ENCODE measurements at regions not wholly inside any gene's neighbourhood (a gene's known extent, or its start where the extent isn't known, plus 50 kb on each side); places are given as distances from the start of the nearest gene placed in this dataset.

DNA sequence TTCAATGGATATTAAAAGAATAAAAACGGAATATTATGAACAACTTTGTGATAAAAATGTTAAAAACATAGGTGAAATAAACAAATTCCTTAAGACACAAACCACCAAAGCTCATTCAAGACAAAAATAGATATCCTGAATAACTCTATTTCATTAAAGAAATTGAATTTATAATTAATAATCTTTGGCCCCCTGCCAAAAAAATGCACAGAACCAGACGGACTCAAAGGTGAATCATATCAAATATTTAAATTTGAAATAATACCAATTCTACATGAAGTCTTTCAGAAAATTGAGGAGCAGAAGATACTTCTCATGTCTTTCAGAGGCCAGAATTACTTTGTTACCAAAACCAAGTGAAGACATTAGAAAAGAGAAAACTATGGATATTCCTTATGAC, 128.3 kb upstream of the KLHL29 start:
- ChIA-PET CTCF (no interaction called here), POLR2A (no interaction called here)
- Histone ChIP-seq H3K4me1 (no peaks in the 10 kb centered on the region), H3K27me3 (replicated peaks; ENCODE audit: control insufficient read depth, insufficient read depth, low read length) (no peaks in the 10 kb centered on the region), H3K36me3 (ENCODE audit: control insufficient read depth, insufficient read depth, low read length) (no peaks in the 10 kb centered on the region), H3K4me3 (ENCODE audit: low read depth, low read length) (no peak overlapping the region), H3K9me3 (no peaks in the 10 kb centered on the region)
- no peaks in the 10 kb centered on the region for H3K36me3 Mint-ChIP-seq (ENCODE audit: insufficient read depth, unreplicated experiment)
- no peak for DNase-seq
- H3K27ac Mint-ChIP-seq (ENCODE audit: unreplicated experiment): no peak overlapping the region
- no TSS peak for BruUV-seq (replicated peaks)
- H3K9me3 Mint-ChIP-seq (ENCODE audit: unreplicated experiment): no peaks in the 10 kb centered on the region
- intact Hi-C loops (cut with micrococcal nuclease; ENCODE audit: unreplicated experiment): no loop called here
- H3K4me3 Mint-ChIP-seq (ENCODE audit: unreplicated experiment): no peak overlapping the region
- H3K4me1 Mint-ChIP-seq (ENCODE audit: low read depth, unreplicated experiment): no peaks in the 10 kb centered on the region
- peaks cover 14% of the 10 kb centered on the region for H3K27me3 Mint-ChIP-seq (ENCODE audit: insufficient read depth, unreplicated experiment)
- TF ChIP-seq, protein P1, sequence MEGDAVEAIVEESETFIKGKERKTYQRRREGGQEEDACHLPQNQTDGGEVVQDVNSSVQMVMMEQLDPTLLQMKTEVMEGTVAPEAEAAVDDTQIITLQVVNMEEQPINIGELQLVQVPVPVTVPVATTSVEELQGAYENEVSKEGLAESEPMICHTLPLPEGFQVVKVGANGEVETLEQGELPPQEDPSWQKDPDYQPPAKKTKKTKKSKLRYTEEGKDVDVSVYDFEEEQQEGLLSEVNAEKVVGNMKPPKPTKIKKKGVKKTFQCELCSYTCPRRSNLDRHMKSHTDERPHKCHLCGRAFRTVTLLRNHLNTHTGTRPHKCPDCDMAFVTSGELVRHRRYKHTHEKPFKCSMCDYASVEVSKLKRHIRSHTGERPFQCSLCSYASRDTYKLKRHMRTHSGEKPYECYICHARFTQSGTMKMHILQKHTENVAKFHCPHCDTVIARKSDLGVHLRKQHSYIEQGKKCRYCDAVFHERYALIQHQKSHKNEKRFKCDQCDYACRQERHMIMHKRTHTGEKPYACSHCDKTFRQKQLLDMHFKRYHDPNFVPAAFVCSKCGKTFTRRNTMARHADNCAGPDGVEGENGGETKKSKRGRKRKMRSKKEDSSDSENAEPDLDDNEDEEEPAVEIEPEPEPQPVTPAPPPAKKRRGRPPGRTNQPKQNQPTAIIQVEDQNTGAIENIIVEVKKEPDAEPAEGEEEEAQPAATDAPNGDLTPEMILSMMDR (IDR thresholded peaks at IDR 0.05; ENCODE audit: insufficient read depth in 1 of 2, low read depth in 1 of 2, low read length in 1 of 2, severe bottlenecking in 1 of 2, unreplicated experiment in 1 of 2): no peak

GRCh38 chr2:23260621-23261020, 124.4 kb upstream of the KLHL29 start:
- POLR2A ChIA-PET: no interaction called here
- CTCF ChIA-PET: no interaction called here

DNA sequence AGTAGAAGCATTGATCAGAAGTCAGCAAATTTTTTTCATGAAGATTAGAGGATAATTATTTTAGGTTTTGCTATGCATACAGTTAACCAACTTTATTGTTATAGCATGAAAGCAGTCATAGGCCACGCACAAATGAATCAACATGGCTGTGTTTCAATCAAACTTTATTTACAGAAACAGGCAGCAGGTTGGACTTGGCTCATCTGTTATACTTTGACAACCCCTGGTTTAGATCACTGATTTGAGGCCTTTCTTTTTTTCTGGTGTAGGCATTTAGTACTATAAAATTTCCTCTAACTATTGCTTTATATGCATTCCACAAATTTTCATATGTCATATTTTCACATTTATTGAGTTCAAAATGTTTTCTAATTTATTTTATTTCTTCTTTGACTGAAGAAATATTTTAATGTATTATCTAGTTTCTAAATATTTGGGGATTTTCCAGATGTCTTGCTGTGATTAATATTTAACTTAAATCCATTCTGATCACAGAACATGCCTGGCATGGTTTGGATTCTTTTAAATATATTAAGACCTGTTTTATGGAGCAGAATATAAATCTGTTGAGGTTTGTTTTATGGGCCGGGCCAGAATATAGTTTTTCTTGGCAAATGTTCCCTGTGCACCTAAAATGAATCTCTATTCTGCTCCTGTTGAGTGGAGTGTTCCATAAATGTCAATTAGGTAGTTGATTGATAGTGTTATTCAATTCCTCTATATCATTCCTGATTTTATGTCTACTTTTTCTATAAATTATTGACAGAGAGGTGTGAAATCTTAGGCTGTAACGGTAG, 116.3 kb upstream of the KLHL29 start:
- ChIA-PET CTCF (no interaction called here), POLR2A (no interaction called here)
- Histone ChIP-seq H3K9me3 (no peaks in the 10 kb centered on the region), H3K4me1 (peaks cover 19% of the 10 kb centered on the region), H3K4me3 (ENCODE audit: low read depth, low read length) (no peak overlapping the region), H3K27me3 (replicated peaks; ENCODE audit: control insufficient read depth, insufficient read depth, low read length) (no peaks in the 10 kb centered on the region), H3K36me3 (ENCODE audit: control insufficient read depth, insufficient read depth, low read length) (no peaks in the 10 kb centered on the region)
- no peak for DNase-seq
- H3K27ac Mint-ChIP-seq (ENCODE audit: unreplicated experiment): no peak overlapping the region
- BruUV-seq (replicated peaks): no TSS peak
- peaks cover 14% of the 10 kb centered on the region for H3K4me1 Mint-ChIP-seq (ENCODE audit: low read depth, unreplicated experiment)
- no peaks in the 10 kb centered on the region for H3K27me3 Mint-ChIP-seq (ENCODE audit: insufficient read depth, unreplicated experiment)
- intact Hi-C loops (cut with micrococcal nuclease; ENCODE audit: unreplicated experiment): no loop called here
- peaks cover 20% of the 10 kb centered on the region for H3K9me3 Mint-ChIP-seq (ENCODE audit: unreplicated experiment)
- no peaks in the 10 kb centered on the region for H3K36me3 Mint-ChIP-seq (ENCODE audit: insufficient read depth, unreplicated experiment)
- H3K4me3 Mint-ChIP-seq (ENCODE audit: unreplicated experiment): no peak overlapping the region
- TF ChIP-seq, protein P1 (IDR thresholded peaks at IDR 0.05; ENCODE audit: insufficient read depth in 1 of 2, low read depth in 1 of 2, low read length in 1 of 2, severe bottlenecking in 1 of 2, unreplicated experiment in 1 of 2): no peak

More at GRCh38 chr2:23260621-23261020, 124.4 kb upstream of the KLHL29 start:
- Mint-ChIP-seq H3K4me1 (ENCODE audit: low read depth, unreplicated experiment) (no peaks in the 10 kb centered on the region), H3K4me3 (ENCODE audit: unreplicated experiment) (no peak overlapping the region), H3K36me3 (ENCODE audit: insufficient read depth, unreplicated experiment) (no peaks in the 10 kb centered on the region), H3K27me3 (ENCODE audit: insufficient read depth, unreplicated experiment) (peaks cover 11% of the 10 kb centered on the region), H3K9me3 (ENCODE audit: unreplicated experiment) (no peaks in the 10 kb centered on the region), H3K27ac (ENCODE audit: unreplicated experiment) (no peak overlapping the region)
- BruUV-seq (replicated peaks): no TSS peak
- H3K27me3 ChIP-seq (replicated peaks; ENCODE audit: control insufficient read depth, insufficient read depth, low read length): no peaks in the 10 kb centered on the region
- TF ChIP-seq, protein P1 (IDR thresholded peaks at IDR 0.05; ENCODE audit: insufficient read depth in 1 of 2, low read depth in 1 of 2, low read length in 1 of 2, severe bottlenecking in 1 of 2, unreplicated experiment in 1 of 2): no peak
- H3K4me1 ChIP-seq: no peaks in the 10 kb centered on the region
- intact Hi-C loops (cut with micrococcal nuclease; ENCODE audit: unreplicated experiment): no loop called here
- H3K9me3 ChIP-seq: no peaks in the 10 kb centered on the region
- H3K36me3 ChIP-seq (ENCODE audit: control insufficient read depth, insufficient read depth, low read length): no peaks in the 10 kb centered on the region
- DNase-seq: no peak
- no peak overlapping the region for H3K4me3 ChIP-seq (ENCODE audit: low read depth, low read length)

All from Caco-2 (cell line).